Neural cell (in vitro differentiated cells): ENCODE measurements at regions not wholly inside any gene's neighbourhood (a gene's known extent, or its start where the extent isn't known, plus 50 kb on each side); places are given as distances from the start of the nearest gene placed in this dataset.

Source experiments
- H2AFZ ChIP-seq: fragments of 200-600, 300-800 bp; sonication (generic), shearing (Covaris generic); 2 replicates; pipeline ENCODE4 v1.6.0; 2014; ENCODE audit warnings: low read depth, mild to moderate bottlenecking, antibody characterized with exemption, low read length, moderate library complexity
- H3F3A ChIP-seq: fragments of 200-600 bp; shearing (Covaris generic); 2 replicates; pipeline ENCODE4 v1.6.1; 2016; ENCODE audit warnings: mild to moderate bottlenecking, moderate library complexity, mixed read lengths, antibody characterized with exemption, low read length; ENCODE audit not compliant: insufficient read depth, poor library complexity, severe bottlenecking
- H3K27ac ChIP-seq: fragments of 200-600, 300-800 bp; sonication (generic), shearing (Covaris generic); 2 replicates; pipeline ENCODE4 v1.5.1; 2014; ENCODE audit warnings: mild to moderate bottlenecking, low read length, moderate library complexity
- H3K27me3 ChIP-seq: fragments of 300-800, 200-600 bp; sonication (generic), shearing (Covaris generic); 2 replicates; pipeline ENCODE4 v1.6.0; 2014; ENCODE audit warnings: mild to moderate bottlenecking, low read depth, low read length, moderate library complexity; ENCODE audit not compliant: insufficient read depth
- H3K36me3 ChIP-seq: fragments of 300-800, 200-600 bp; sonication (generic), shearing (Covaris generic); 2 replicates; pipeline ENCODE4 v1.5.1; 2014; ENCODE audit warnings: mild to moderate bottlenecking, antibody characterized with exemption, low read length, moderate library complexity; ENCODE audit not compliant: insufficient read depth
- H3K4me2 ChIP-seq: fragments of 300-800, 200-600 bp; sonication (generic), shearing (Covaris generic); 2 replicates; pipeline ENCODE4 v1.6.0; 2014; ENCODE audit warnings: mild to moderate bottlenecking, low read length
- H3K4me3 ChIP-seq: fragments of 300-800, 200-600 bp; sonication (generic), shearing (Covaris generic); 2 replicates; pipeline ENCODE4 v1.5.1; 2014; ENCODE audit warnings: mild to moderate bottlenecking, low read length, moderate library complexity
- H3K79me2 ChIP-seq: fragments of 200-600 bp; shearing (Covaris generic); replicated peaks from 2 replicates; pipeline ENCODE4 v1.6.0; 2014; ENCODE audit warnings: mild to moderate bottlenecking, low read length, moderate library complexity; ENCODE audit not compliant: insufficient read depth
- H3K9ac ChIP-seq: fragments of 300-800, 200-600 bp; sonication (generic), shearing (Covaris generic); 2 replicates; pipeline ENCODE4 v1.6.1; 2016; ENCODE audit warnings: mild to moderate bottlenecking, low read length, mixed read lengths
- H3K9me2 ChIP-seq: fragments of 200-600 bp; shearing (Covaris generic); 2 replicates; pipeline ENCODE4 v1.6.1; 2016; ENCODE audit warnings: mild to moderate bottlenecking, low read length, mixed read lengths; ENCODE audit not compliant: insufficient read depth
- H3K9me3 ChIP-seq: fragments of 200-600, 300-800 bp; sonication (generic), shearing (Covaris generic); 2 replicates; pipeline ENCODE4 v1.6.1; 2016; ENCODE audit warnings: mild to moderate bottlenecking, mixed run types, low read length, moderate library complexity, mixed read lengths
- H4K20me1 ChIP-seq: fragments of 200-600 bp; shearing (Covaris generic); 2 replicates; pipeline ENCODE4 v1.6.1; 2016; ENCODE audit warnings: mild to moderate bottlenecking, mixed run types; ENCODE audit not compliant: insufficient read depth
- CTCF ChIP-seq: fragments of 450-650 bp; IDR thresholded peaks from 2 replicates; pipeline ENCODE4 v1.5.1; 2014; ENCODE audit warnings: antibody characterized with exemption, mild to moderate bottlenecking, moderate library complexity; ENCODE audit not compliant: poor library complexity, severe bottlenecking
- EP300 ChIP-seq: fragments of 450-650 bp; conservative IDR thresholded peaks from 2 replicates; pipeline ENCODE4 v1.6.1; 2014; ENCODE audit warnings: antibody characterized with exemption, mild to moderate bottlenecking, moderate library complexity; ENCODE audit not compliant: poor library complexity, severe bottlenecking
- EZH2 ChIP-seq: fragments of 200-600, 300-800 bp; shearing (Covaris generic), sonication (generic); IDR thresholded peaks from 2 replicates; pipeline ENCODE4 v1.6.1; 2014; ENCODE audit warnings: antibody characterized with exemption, low read length, borderline replicate concordance, mild to moderate bottlenecking; ENCODE audit not compliant: insufficient read depth, poor library complexity, severe bottlenecking
- MXI1 ChIP-seq: fragments of 450-650 bp; conservative IDR thresholded peaks from 2 replicates; pipeline ENCODE4 v1.6.1; 2014; ENCODE audit warnings: antibody characterized with exemption, mild to moderate bottlenecking; ENCODE audit not compliant: poor library complexity, severe bottlenecking
- POLR2AphosphoS5 ChIP-seq: IDR thresholded peaks from 2 replicates; pipeline ENCODE4 v1.6.1; 2012
- RAD21 ChIP-seq: fragments of 450-650 bp; conservative IDR thresholded peaks from 2 replicates; pipeline ENCODE4 v1.6.1; 2014; ENCODE audit warnings: antibody characterized with exemption, mild to moderate bottlenecking, moderate library complexity
- REST ChIP-seq: IDR thresholded peaks from 2 replicates; pipeline ENCODE4 v1.6.1; 2012; ENCODE audit warnings: borderline replicate concordance
- SMC3 ChIP-seq: fragments of 450-650 bp; conservative IDR thresholded peaks from 2 replicates; pipeline ENCODE4 v1.6.1; 2014; ENCODE audit warnings: antibody characterized with exemption, mild to moderate bottlenecking, moderate library complexity; ENCODE audit not compliant: poor library complexity
- TAF1 ChIP-seq: IDR thresholded peaks from 2 replicates; pipeline ENCODE4 v1.6.1; 2012; ENCODE audit warnings: low read depth

- Histone ChIP-seq H3K36me3 (no peaks in the 10 kb centered on the region), H3K27me3 (no peaks in the 10 kb centered on the region), H3K79me2 (no peaks in the 10 kb centered on the region), H2AFZ (no peak overlapping the region), H3F3A (no peaks in the 10 kb centered on the region), H3K9me2 (no peaks in the 10 kb centered on the region), H3K9me3 (no peaks in the 10 kb centered on the region), H3K9ac (no peak overlapping the region), H3K4me2 (no peak overlapping the region), H4K20me1 (no peaks in the 10 kb centered on the region), H3K27ac (no peak overlapping the region), H3K4me3 (no peak overlapping the region)
- no peak for TF ChIP-seq RAD21
- TF ChIP-seq MXI1: no peak
- no peak for TF ChIP-seq CTCF
- no peak for TF ChIP-seq POLR2AphosphoS5
- no peak for TF ChIP-seq EP300
- TF ChIP-seq TAF1: no peak
- TF ChIP-seq REST: no peak
- TF ChIP-seq SMC3: no peak
- no peak for TF ChIP-seq EZH2
These were observed 140.5 kb upstream of the TNP1 start for GRCh38 chr2:217000406-217000805.

GRCh38 chr2:216996279-216996845, 136.5 kb upstream of the TNP1 start:
- H3K79me2 ChIP-seq: no peaks in the 10 kb centered on the region
- TF ChIP-seq EP300 (no peak), POLR2AphosphoS5 (no peak), RAD21 (no peak), EZH2 (no peak), SMC3 (no peak), CTCF (no peak), MXI1 (no peak), REST (no peak), TAF1 (no peak)
- no peaks in the 10 kb centered on the region for H3K27me3 ChIP-seq
- no peak overlapping the region for H2AFZ ChIP-seq
- no peaks in the 10 kb centered on the region for H3K9me2 ChIP-seq
- H3F3A ChIP-seq: no peaks in the 10 kb centered on the region
- H3K36me3 ChIP-seq: no peaks in the 10 kb centered on the region
- no peak overlapping the region for H3K4me3 ChIP-seq
- H3K27ac ChIP-seq: no peak overlapping the region
- no peak overlapping the region for H3K9ac ChIP-seq
- H4K20me1 ChIP-seq: no peaks in the 10 kb centered on the region
- H3K9me3 ChIP-seq: no peaks in the 10 kb centered on the region
- H3K4me2 ChIP-seq: no peak overlapping the region
